ENCODE measurements at regions not wholly inside any gene's neighbourhood (a gene's known extent, or its start where the extent isn't known, plus 50 kb on each side); places are given as distances from the start of the nearest gene placed in this dataset.
A peak's percentile ranks its signal among the peaks of the same experiment; 100 is the strongest.
"Not testable (repeated sequence)": the region's sequence is repeated elsewhere in the genome, so short reads cannot be mapped to it uniquely, and the experiment has no call there.

GRCh38 chr1:193417403-193417802 is 231.0 kb upstream of the B3GALT2 start:
- no peak for DNase-seq

- no peak for DNase-seq
Measured at GRCh38 chr1:193416226-193417024, 230.0 kb upstream of the B3GALT2 start.

- DNase-seq, result no peak
Measured at GRCh38 chr1:193415256-193415655, 228.8 kb upstream of the B3GALT2 start.

GRCh38 chr1:193413376-193413775 is 227.0 kb upstream of the B3GALT2 start:
- no peak for DNase-seq

GRCh38 chr1:193412748-193413147 is 226.3 kb upstream of the B3GALT2 start:
- DNase-seq, result no peak

GRCh38 chr1:193411714-193412113 is 225.3 kb upstream of the B3GALT2 start:
- no peak for DNase-seq

GRCh38 chr1:193411215-193411614 is 224.8 kb upstream of the B3GALT2 start:
- DNase-seq, result no peak

GRCh38 chr1:193408782-193409293 is 222.4 kb upstream of the B3GALT2 start:
- peak; percentile 85 for DNase-seq

GRCh38 chr1:193406901-193407300 is 220.5 kb upstream of the B3GALT2 start:
- DNase-seq, result peak; percentile 68

GRCh38 chr1:193404236-193404635 is 217.8 kb upstream of the B3GALT2 start:
- DNase-seq, result no peak

- no peak for DNase-seq
Measured at GRCh38 chr1:193402977-193403376, 216.6 kb upstream of the B3GALT2 start.

- DNase-seq, result no peak
Measured at GRCh38 chr1:193402037-193402436, 215.6 kb upstream of the B3GALT2 start.

- no peak for DNase-seq
Measured at GRCh38 chr1:193394336-193394735, 207.9 kb upstream of the B3GALT2 start.

- no peak for DNase-seq
Measured at GRCh38 chr1:193392686-193393085, 206.3 kb upstream of the B3GALT2 start.

- no peak for DNase-seq
Measured at GRCh38 chr1:193388683-193389082, 202.3 kb upstream of the B3GALT2 start.

GRCh38 chr1:193388165-193388564 is 201.8 kb upstream of the B3GALT2 start:
- DNase-seq, result no peak

- no peak for DNase-seq
Measured at GRCh38 chr1:193387406-193387805, 201.0 kb upstream of the B3GALT2 start.

- DNase-seq, result not testable (repeated sequence)
Measured at GRCh38 chr1:193378451-193378850, 192.0 kb upstream of the B3GALT2 start.

- DNase-seq, result no peak
Measured at GRCh38 chr1:193377472-193377871, 191.1 kb upstream of the B3GALT2 start.

GRCh38 chr1:193372553-193372952 is 186.1 kb upstream of the B3GALT2 start:
- no peak for DNase-seq

GRCh38 chr1:193368302-193368701 is 181.9 kb upstream of the B3GALT2 start:
- DNase-seq, result no peak

- DNase-seq, result no peak
Measured at GRCh38 chr1:193367863-193368262, 181.4 kb upstream of the B3GALT2 start.

- no peak for DNase-seq
Measured at GRCh38 chr1:193366764-193367507, 180.5 kb upstream of the B3GALT2 start.

- no peak for DNase-seq
Measured at GRCh38 chr1:193365966-193366365, 179.6 kb upstream of the B3GALT2 start.
